ENCODE measurements at regions not wholly inside any gene's neighbourhood (a gene's known extent, or its start where the extent isn't known, plus 50 kb on each side); places are given as distances from the start of the nearest gene placed in this dataset.

- no peak for DNase-seq (ENCODE audit: low spot score)
Measured at GRCh38 chr7:115708013-115708341, 322.6 kb downstream of the TFEC start.

GRCh38 chr7:115707258-115708012, 323.1 kb downstream of the TFEC start:
- DNase-seq (ENCODE audit: low spot score) = peak; percentile 23

- no peak for DNase-seq (ENCODE audit: low spot score)
Measured at GRCh38 chr7:115704884-115705283, 325.7 kb downstream of the TFEC start.

GRCh38 chr7:115701141-115701540, 329.4 kb downstream of the TFEC start:
- DNase-seq (ENCODE audit: low spot score) = no peak

GRCh38 chr7:115694424-115694823, 336.1 kb downstream of the TFEC start:
- no peak for DNase-seq (ENCODE audit: low spot score)

GRCh38 chr7:115693779-115694178, 336.8 kb downstream of the TFEC start:
- no peak for DNase-seq (ENCODE audit: low spot score)

- DNase-seq (ENCODE audit: low spot score) = no peak
Measured at GRCh38 chr7:115689941-115690340, 340.6 kb downstream of the TFEC start.

- no peak for DNase-seq (ENCODE audit: low spot score)
Measured at GRCh38 chr7:115683093-115683492, 347.5 kb downstream of the TFEC start.

GRCh38 chr7:115682507-115682906, 348.1 kb downstream of the TFEC start:
- DNase-seq (ENCODE audit: low spot score) = no peak

- no peak for DNase-seq (ENCODE audit: low spot score)
Measured at GRCh38 chr7:115680921-115681320, 349.6 kb downstream of the TFEC start.

- peak; percentile 45 for DNase-seq (ENCODE audit: low spot score)
Measured at GRCh38 chr7:115679976-115680375, 350.6 kb downstream of the TFEC start.

- no peak for DNase-seq (ENCODE audit: low spot score)
Measured at GRCh38 chr7:115679423-115679822, 351.1 kb downstream of the TFEC start.

- DNase-seq (ENCODE audit: low spot score) = no peak
Measured at GRCh38 chr7:115678086-115678982, 352.2 kb downstream of the TFEC start.

GRCh38 chr7:115676707-115677106, 353.9 kb downstream of the TFEC start:
- no peak for DNase-seq (ENCODE audit: low spot score)

GRCh38 chr7:115676080-115676479, 354.5 kb downstream of the TFEC start:
- DNase-seq (ENCODE audit: low spot score) = no peak

- no peak for DNase-seq (ENCODE audit: low spot score)
Measured at GRCh38 chr7:115674467-115675024, 356.0 kb downstream of the TFEC start.

- DNase-seq (ENCODE audit: low spot score) = no peak
Measured at GRCh38 chr7:115672024-115672423, 358.5 kb downstream of the TFEC start.

GRCh38 chr7:115662676-115663075, 367.9 kb downstream of the TFEC start:
- no peak for DNase-seq (ENCODE audit: low spot score)

GRCh38 chr7:115662120-115662519, 368.4 kb downstream of the TFEC start:
- DNase-seq (ENCODE audit: low spot score) = no peak

- DNase-seq (ENCODE audit: low spot score) = no peak
Measured at GRCh38 chr7:115658223-115658622, 372.3 kb downstream of the TFEC start.

- DNase-seq (ENCODE audit: low spot score) = no peak
Measured at GRCh38 chr7:115654384-115655214, 376.0 kb downstream of the TFEC start.

GRCh38 chr7:115649429-115649828, 381.1 kb downstream of the TFEC start:
- DNase-seq (ENCODE audit: low spot score) = no peak
